D341Med (cell line): ENCODE measurements at regions not wholly inside any gene's neighbourhood (a gene's known extent, or its start where the extent isn't known, plus 50 kb on each side); places are given as distances from the start of the nearest gene placed in this dataset.

Source experiments
- DNase-seq: peaks from one replicate; pipeline ENCODE4 v3.0.0; 2012; ENCODE audit warnings: low spot score

DNA sequence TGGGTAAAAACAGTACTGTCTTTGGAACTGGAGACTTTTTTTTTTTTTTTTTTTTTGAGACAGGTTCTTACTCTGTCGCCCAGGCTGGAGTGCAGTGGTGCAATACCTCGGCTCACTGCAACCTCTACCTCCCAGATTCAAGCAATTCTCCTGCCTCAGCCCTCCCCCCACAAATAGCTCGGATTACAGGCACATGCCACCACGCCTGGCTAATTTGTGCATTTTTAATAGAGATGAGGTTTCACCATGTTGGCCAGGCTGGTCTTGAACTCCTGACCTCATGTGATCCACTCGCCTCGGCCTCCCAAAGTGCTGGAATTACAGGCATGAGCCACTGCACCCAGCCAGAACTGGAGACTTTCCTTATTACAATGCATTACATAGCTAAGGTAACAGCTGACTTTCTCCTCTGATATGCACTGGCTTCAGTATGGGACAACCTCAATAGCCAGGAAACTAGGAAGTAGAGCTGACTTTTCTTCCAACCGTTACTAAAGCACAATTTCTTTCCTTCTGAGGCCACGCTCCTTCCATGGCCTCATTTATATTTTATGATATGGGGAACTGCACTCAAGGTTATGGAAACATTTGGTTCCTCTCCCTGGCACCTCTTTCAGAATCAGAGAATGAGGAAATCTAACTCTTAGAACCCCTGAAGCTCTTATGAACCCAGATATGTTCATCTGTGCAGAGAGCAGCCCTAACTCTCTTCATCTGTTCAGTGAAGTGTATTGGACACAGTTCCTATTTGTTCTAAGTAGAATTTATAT lies 53.5 kb upstream of the FAM9B start:
- DNase-seq = no peak

DNA sequence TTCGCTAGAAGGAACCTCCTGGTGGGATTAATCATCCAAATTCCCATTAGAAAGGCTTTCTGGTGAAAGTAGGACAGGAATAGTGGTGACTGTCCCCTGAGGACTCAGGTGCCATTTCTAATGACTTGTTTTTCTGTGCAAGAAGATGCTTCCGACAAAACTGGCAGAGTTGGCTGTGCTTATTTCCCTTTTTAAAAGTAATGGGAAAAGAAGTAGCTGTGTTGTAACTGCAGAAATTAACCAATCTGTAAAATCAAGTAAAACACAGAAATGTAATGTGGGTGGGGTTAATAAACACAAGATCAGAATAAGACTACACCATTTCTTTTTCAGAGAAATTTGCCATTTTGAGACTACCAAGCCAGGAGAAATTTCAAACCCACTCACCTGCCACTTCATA lies 55.0 kb upstream of the FAM9B start:
- DNase-seq = no peak

DNA sequence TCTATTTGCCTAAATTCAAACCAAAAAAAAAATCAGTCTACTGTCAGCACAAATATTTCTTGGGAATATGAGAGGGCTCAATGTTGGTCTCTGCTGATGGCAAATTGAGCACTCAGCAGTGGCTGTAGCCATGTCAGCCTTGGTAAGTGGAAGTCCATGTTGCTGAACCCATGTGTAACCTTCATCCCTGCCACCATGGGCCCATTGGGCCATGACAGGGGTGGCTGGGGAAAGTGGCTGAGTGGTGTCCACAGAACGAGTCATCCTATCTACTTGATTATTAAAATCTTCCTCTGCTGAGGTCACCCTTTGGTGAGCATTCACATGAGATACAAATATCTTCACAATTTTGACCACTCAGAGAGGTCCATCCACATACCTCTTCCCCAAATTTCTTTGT lies 56.8 kb upstream of the FAM9B start:
- no peak for DNase-seq

DNA sequence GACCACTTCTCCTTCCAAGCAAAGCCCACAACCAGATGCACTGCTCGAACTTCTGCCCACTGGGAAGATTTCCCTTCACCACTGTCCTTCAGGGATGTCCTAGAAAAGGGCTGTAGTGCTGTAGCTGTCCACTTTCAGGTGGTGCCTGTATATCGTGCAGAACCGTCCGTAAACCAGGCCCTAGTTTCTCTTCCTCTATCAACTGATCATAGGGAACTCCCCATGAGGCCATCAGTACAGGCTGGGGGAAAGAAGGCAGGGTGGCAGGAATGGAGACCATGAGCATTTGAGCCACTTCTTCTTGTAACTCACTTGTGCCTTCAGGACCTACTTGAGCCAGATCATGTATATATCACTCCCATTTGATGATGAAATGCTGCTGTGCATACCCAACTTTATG lies 57.3 kb upstream of the FAM9B start:
- no peak for DNase-seq

DNA sequence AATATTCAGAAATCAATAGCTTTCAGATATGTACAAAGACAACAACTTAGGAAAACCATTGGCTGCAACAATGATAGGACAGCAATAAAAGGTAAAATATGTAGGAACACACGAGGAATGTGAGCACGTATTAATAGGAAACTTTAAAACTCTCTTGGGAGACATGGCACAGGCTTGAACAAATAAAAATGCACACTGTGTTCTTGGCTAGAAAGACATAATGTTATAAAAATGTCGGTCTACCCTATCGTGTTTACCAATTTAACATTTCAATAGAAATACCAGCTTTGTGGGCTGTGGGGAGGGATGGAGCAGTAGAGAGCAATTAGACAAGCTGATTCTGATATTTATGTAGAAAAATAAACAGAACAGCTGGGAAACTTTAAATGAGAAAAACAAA lies 69.0 kb upstream of the FAM9B start:
- no peak for DNase-seq

DNA sequence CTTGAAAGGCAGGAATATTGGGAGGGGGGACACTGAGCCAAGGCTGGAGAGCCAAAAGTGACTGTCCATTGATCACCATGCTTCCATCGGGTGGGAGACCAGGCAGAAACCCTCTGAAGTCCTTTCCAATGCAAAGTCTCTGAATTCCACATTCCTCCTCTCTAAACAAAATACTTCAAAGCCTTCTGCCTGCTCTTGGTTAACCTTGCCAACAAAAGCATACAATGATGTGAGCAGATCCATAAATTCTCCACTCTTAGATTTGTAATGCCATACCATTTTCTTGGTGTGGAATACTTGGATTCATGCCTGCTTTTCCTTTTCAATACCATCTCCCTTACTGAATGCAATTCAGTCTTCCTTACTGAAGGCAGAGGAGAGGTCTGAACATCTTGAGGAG lies 74.1 kb upstream of the FAM9B start:
- DNase-seq = no peak

DNA sequence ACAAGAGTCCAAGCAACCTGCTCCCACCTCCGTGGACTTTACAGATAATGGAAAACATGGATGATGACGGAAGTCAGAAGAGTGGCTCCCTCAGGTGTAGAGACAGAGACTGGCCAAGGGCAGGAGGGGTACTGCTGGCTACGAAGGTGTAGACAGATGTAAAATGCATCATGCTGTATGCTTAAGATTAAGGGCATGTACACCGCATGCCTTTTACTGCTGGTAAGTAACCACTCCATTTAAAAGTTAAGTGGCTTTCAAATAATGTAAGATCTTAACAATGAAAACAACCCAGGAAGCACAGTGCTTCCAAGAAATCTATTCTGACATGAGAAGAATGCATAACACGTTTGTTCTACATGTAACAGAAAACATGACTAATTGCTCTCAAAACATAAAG lies 76.9 kb upstream of the FAM9B start:
- DNase-seq = no peak

DNA sequence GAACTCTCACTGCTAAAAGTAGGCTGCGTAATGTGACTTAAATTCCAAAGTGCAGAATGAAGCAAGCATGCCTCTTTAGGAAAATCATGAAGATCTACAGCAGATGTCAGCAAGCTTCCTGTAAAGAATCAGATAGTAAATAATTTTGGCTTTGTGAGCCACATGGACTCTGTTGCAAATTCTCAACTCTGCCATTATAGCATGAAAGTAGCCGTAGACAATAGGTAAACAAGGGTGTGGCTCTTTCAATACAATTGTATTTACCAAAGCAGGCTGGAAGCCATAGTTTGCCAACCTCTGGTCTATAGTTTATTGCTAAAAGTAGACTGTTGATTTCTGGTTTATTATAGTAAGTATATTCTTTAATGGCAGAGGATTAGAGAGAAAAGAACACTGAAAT lies 80.3 kb upstream of the FAM9B start:
- DNase-seq = no peak

DNA sequence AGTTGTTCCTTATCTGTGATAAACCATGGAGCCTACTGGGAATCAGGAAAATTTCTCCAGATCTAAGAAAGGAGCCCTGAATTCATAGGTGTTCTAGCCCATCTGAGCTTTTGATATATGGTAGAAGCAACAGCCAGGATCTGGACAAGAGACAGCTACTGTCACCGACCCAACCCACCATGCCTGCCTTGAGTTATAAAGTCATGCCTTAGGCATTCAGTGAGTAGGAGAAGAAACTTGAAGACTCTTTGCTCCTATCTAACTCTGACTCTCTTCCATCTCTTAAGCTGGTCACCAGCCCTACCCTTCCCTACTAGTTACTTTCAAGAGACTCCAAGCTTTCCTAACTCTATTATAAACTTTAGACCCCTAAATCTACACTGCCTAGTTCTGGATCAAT lies 83.9 kb upstream of the FAM9B start:
- DNase-seq = no peak

DNA sequence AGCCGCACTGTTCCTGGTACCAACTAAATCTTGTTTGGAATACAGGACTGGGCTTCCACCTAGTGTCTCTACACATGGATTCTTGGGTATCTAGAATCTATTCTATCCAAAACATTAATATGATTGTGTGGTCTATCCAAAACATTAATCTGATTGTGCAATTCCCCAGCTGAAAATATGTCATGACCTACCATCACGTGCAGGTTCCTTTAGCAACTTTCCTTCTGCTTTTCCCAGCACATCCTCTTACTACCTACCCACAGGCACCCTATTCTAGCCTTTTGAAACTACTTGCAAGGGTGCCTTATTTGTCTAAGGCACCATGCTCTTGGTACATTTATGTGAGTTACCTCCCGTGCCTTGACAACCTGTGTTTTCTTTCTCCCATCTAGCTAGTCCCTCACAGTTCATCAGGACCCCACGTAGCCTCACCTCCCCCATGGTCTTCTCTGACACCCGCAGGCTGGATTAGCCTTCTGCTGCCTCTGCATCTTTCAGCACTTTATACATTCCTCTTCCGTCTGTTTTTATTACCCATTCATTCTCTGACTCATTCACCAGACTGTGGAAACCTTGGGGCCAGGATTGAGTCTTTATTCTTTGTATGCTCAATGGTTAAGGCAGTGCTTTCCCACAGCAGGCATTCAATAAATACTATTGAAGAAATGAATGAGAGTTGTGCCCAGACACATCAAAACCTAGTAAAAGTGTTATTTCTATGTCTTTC lies 88.8 kb upstream of the FAM9B start:
- no peak for DNase-seq

DNA sequence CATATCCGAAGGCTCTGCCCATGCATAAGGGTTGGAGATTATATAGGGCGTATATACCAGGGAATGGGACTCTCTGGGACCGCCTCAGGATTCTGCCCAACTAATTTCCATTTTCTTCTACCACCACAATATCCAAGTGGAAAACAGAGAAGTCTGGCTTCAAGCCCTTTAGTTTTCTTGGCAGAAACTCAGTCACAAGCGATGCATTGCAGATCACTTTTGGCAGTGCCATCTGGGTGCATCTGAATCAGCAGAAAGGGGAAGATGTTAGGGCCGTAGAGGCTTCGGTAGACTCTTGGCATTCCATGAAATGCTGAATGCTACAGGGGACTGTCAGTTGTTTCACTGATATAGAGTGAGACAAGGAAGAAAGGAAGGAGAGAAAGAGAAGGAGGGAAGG lies 94.1 kb upstream of the FAM9B start:
- DNase-seq = no peak

DNA sequence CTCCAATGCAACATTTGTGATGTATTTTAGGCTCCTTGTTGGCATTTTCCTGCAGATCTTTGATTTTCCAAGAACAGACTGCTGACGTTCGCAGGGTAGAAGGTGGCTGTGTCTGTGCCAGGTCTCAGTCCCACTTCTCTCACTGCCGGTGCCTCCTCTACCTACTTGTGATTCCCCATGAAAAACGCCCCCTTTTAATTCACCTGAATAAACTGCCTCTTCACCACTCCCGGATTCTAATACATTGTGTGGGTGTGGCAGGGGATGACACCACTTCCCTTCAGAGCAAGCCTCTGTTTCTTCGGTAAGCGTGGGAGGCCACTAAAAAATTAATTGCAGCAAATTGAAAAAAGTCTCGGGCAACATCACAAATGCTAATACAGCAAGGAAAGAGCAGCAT lies 96.1 kb upstream of the FAM9B start:
- DNase-seq = no peak

DNA sequence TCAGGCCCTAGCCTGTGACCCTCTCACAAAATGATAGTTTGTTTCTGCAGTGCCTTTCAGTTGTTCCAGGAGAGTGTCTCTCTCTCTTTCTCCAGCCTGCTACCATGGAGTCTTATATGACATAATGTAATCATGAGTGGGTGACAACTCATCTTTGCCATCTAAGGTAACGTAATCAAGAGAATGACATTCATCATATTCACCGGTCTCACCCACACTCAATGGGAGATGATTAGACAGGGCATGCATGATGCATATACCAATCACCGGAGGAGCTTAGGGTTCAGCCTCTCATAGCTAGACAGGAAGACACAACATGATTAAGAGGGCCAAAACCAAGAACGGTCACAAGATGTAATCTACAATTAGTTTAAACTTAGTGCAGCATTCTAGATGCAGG lies 97.1 kb upstream of the FAM9B start:
- no peak for DNase-seq

DNA sequence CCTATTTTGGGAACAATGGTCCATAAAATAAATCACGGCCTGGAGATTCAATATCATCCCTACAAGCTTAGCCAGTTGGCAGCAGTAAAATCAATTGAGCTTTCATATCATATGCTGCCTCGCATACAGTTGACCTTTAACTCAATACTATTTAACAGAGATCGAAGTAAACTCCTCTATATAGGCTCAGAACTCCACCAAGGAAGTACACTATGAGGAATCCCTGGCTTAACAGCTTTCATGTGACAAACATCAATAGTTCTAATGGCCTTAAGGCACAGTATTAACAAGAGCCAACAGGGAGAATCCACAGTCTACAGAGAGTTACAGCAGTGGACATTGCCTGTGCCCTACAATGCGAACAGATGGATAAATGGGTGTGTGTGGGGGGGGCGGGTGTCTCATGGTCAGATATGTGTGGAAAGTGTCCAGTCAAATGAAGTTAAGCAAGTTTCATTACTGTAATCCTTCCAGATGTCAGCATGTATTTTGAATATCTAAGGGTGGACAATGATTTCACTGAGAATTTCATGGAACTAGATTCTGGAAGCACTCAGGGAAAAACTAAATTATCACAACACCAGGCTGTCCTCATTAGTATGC lies 98.2 kb upstream of the FAM9B start:
- DNase-seq = no peak

DNA sequence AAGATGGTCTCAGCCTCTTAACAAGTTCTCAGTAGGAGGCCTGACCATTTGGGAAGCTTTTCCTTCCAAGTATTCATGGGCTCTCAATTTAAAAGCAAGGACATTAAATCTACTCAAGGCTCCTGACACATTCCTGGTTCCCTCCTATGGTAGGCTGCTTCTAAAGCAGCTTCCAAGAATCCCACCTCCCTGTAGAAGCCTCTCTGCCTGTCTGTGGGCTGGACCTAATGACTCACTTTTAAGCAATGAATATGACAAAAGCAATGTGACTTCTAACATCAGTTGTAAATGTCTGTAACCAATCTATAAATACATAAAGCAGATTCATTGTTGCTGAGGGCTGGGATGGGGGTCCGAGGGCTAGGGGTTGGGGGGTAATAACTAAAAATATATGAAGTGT lies 99.5 kb upstream of the FAM9B start:
- no peak for DNase-seq

DNA sequence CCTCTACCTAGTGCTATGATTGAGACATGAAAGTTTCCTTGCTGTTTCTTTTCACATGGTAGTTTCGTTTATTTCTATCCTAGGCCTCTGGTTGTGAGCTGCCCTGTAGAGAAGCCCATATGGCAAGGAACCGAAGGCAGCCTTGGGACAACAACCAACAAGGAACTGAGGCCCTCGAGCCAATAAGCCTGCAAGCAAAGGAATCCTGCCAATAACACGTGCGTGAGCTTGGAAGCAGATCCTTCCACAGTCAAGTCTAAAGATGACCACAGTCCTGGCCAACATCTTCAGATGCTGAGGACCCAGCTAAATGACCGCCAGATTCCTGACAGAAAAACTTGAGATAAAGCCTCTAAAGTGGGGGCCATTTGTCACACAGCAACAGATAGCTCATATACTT lies 100.4 kb upstream of the FAM9B start:
- no peak for DNase-seq

DNA sequence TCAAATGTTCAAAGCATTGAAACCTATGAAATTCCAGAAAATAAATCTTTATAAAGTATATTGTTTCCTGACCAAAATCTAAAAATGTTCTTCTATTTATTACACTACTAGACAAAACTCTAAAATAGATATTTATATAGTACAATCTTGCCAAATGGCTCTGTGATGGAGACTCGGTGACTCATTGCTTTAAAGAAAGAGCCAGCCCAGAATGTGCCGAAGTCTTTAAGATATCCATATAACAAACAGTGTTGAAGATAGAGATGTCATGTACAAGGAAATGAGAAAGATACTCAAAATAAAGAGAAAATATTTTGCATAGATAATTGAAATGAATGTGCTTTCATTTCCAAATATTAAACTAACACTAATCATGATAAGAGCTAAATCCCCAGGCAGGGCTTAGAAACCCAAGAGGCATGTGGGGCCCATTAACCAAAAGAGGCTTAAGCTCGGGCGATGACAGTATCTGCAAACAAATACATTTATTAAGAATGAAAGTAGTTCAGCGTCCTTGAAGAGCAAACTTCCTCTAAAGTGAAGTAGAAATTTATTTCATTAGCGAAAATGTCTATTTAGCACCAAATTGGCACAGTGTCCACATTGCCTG lies 102.1 kb upstream of the FAM9B start:
- DNase-seq = peak; percentile 51

DNA sequence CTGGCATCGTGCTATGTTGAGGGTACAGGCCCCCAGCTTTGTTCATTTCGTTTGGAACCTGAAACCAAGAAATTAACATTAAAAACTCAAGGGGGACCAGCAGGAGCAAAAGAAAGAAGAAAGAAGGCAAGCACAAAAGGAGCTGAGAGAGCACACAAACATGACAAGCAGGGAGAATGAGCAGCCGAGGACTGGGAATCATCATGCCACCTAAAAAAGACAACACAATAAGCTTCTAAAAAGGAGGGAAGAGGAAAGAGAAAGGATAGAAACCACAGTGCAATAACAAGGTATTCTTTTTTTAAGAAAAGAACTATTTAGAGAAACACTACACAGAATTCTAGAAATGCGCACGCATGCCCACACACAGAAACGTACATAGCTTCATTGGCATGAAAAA lies 103.2 kb upstream of the FAM9B start:
- DNase-seq = no peak

DNA sequence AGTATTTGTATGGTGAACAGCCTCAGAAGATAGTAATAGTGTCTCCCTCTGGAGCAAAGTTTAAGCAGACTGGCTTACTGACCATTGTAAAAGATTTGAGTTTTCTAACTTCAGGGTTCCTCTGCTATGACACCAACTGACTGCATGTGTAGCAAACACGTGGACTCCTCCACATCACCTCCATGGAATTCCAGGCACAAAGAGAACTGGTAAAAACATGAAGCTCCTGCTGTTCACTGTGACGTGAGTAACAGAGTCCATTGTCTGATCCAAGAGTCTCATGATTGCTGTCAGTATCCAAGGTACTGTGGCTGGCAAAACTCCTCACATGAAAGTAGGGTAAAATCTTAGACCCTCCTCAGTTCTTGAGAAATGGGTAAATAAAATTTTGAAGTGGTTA lies 107.6 kb upstream of the FAM9B start:
- no peak for DNase-seq

DNA sequence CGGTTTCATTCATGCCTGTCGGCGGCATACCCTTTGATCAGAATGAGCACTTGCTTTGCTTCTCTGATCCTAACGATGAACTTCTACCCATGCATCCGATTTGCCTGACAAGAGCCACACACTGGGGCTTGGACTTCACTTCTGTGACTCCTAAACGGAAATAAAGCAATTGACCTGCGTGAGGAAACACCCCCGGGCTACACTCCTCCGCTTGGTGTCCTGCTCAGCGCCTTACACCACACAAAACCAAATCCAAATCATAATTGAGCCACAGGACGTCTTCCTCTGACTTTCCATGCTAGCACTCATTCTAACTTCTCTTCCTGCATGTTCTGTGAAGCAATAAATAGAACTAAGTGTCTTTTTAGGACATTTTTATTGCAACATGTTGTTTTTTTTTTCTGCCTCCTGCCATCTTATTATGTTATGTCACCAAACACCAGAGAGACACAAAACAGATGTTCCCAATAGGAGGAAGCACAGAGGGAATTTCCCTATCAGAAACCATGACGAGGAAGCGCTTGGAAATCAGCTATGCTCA lies 110.8 kb upstream of the FAM9B start:
- no peak for DNase-seq

DNA sequence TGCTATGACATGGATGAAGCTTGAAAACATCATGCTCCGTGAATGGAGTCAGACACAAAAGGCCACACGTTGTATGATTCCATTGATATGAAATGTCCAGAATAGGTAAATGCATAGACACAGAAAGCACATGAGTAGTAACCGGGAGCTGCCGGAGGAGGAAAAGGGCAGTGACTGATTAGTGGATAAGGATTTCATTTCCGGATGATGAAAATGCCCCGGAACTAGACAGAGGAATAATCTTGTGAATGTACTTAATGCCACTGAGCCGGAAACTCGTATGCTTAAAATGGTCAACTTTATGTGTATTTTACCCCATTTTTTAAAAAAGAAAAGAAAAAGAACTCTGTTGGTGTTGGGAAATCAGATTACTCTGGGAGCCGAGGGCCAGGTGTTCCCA lies 112.7 kb upstream of the FAM9B start:
- DNase-seq = no peak

DNA sequence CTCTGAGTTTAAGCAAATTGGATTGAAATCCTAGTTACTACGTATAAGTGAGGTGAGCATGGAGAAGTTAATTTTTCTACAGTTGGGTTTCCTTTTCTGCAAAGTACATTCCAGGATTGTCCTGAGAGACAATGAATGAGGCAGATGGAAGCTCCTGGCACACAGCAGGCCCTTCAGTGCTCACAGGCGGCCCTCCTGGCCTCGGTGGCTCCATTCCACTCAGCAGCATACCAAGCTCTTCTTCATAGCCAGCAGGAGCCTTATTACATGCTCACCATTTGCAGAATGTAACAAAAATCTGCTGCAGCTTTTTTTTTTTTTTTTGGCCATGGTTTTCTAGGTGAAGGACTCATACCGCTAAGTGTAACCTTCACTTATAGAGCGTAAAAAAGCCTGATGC lies 113.2 kb upstream of the FAM9B start:
- no peak for DNase-seq

DNA sequence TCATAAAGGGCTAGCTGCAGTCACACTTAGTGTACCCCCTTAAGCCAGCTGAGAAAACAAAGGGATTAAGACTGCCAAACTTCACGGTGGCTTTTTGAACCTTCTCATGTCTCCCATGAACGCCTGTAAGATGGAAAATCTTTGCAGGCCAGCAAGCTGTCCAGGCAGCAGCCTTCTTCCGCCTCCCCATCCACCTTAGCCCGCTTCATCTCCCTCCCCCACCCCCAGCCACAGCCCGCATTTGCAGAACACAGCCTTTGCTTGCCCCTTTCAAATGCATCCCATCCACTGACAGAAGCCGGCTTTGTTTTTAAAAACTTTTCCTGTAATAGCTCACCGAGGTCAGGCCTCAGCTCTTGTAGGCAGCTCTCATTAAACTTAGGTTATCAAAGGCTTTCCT lies 113.8 kb upstream of the FAM9B start:
- DNase-seq = no peak
